K562 (cell line): ENCODE measurements at regions not wholly inside any gene's neighbourhood (a gene's known extent, or its start where the extent isn't known, plus 50 kb on each side); places are given as distances from the start of the nearest gene placed in this dataset.
A peak's percentile ranks its signal among the peaks of the same experiment; 100 is the strongest.

Experiments used
- CHD2 ChIP-seq: IDR thresholded peaks from 2 replicates; pipeline ENCODE4 v1.6.1; 2011; ENCODE audit warnings: low read depth, low read length
- DNMT1 ChIP-seq: fragments of 450-650 bp; IDR thresholded peaks from 2 replicates; pipeline ENCODE4 v1.6.1; 2016; ENCODE audit warnings: antibody characterized with exemption, mild to moderate bottlenecking
- E2F1 ChIP-seq: sonication (generic); formaldehyde crosslinking; IDR thresholded peaks from 2 replicates; pipeline ENCODE4 v1.8.1; 2023; ENCODE audit warnings: mild to moderate bottlenecking, missing genetic modification reagents, moderate library complexity
- HDAC3 ChIP-seq: fragments of 450-650 bp; IDR thresholded peaks from 2 replicates; pipeline ENCODE4 v1.6.1; 2018; ENCODE audit warnings: borderline replicate concordance, mild to moderate bottlenecking, moderate library complexity; ENCODE audit not compliant: partially characterized antibody
- HDAC8 ChIP-seq: fragments of 450-650 bp; IDR thresholded peaks from 2 replicates; pipeline ENCODE4 v1.6.1; 2016; ENCODE audit warnings: mild to moderate bottlenecking, missing genetic modification characterization, moderate library complexity, missing compliant biosample characterization
- HNRNPK ChIP-seq: fragments of 200-400 bp; formaldehyde crosslinking; IDR thresholded peaks from one replicate; pipeline ENCODE4 v1.6.1; 2018; ENCODE audit warnings: mild to moderate bottlenecking, low read depth, low read length; ENCODE audit not compliant: poor library complexity, severe bottlenecking
- HSF4 ChIP-seq: fragments of 250-450 bp; sonication (Bioruptor Pico); IDR thresholded peaks from 2 replicates; pipeline ENCODE4 v2.1.2; 2022; ENCODE audit warnings: mild to moderate bottlenecking, moderate library complexity, borderline replicate concordance
- KLF16 ChIP-seq: IDR thresholded peaks from 2 replicates; pipeline ENCODE4 v1.6.1; 2016; ENCODE audit warnings: antibody characterized with exemption
- MAX ChIP-seq: sonication (generic); formaldehyde crosslinking; IDR thresholded peaks from 2 replicates; pipeline ENCODE4 v1.9.0; 2022; ENCODE audit warnings: mild to moderate bottlenecking, missing genetic modification reagents
- MED1 ChIP-seq: sonication (generic); formaldehyde crosslinking; IDR thresholded peaks from 2 replicates; pipeline ENCODE4 v1.8.1; 2023; ENCODE audit warnings: missing genetic modification reagents, borderline replicate concordance
- MEF2A ChIP-seq: IDR thresholded peaks from 2 replicates; pipeline ENCODE4 v1.6.1; 2011; ENCODE audit warnings: low read depth, mild to moderate bottlenecking, low read length, moderate library complexity; ENCODE audit not compliant: control insufficient read depth
- MLLT1 ChIP-seq, 2 experiments: fragments of 450-650 bp; IDR thresholded peaks; 2 replicates each; pipeline ENCODE4 v1.6.1; 2016
- MYBL2 ChIP-seq, 2 experiments: fragments of 450-650 bp in 1 of 2; sonication (generic) in 1 of 2; formaldehyde crosslinking in 1 of 2; IDR thresholded peaks; 2 replicates each; pipeline versions ENCODE4 v1.6.1 to v1.8.1; 2017 to 2022; ENCODE audit warnings: borderline replicate concordance in 1 of 2, inconsistent platforms in 1 of 2, low read depth in 1 of 2, mild to moderate bottlenecking in 1 of 2, missing genetic modification reagents in 1 of 2, moderate library complexity in 1 of 2
- NFATC3 ChIP-seq: fragments of 450-650 bp; IDR thresholded peaks from 2 replicates; pipeline ENCODE4 v1.6.1; 2017; ENCODE audit warnings: mild to moderate bottlenecking
- NFE2 ChIP-seq: IDR thresholded peaks from 2 replicates; pipeline ENCODE4 v1.6.1; 2014; ENCODE audit warnings: antibody characterized with exemption, low read depth
- POLR2B ChIP-seq: fragments of 450-650 bp; IDR thresholded peaks from 2 replicates; pipeline ENCODE4 v1.6.1; 2018; ENCODE audit warnings: low read depth; ENCODE audit not compliant: partially characterized antibody
- SIN3B ChIP-seq: fragments of 450-650 bp; IDR thresholded peaks from 2 replicates; pipeline ENCODE4 v1.6.1; 2017; ENCODE audit warnings: low read depth, mild to moderate bottlenecking, moderate library complexity
- TEAD1 ChIP-seq, 2 experiments: fragments of 450-650 bp in 1 of 2; sonication (generic) in 1 of 2; formaldehyde crosslinking; IDR thresholded peaks; 2 replicates each; pipeline versions ENCODE4 v1.4.0 to v1.8.0; 2020 to 2022; ENCODE audit warnings: mild to moderate bottlenecking in 2 of 2, missing genetic modification reagents in 1 of 2
- ZBTB11 ChIP-seq, 3 experiments: fragments of 200-800 bp in 1 of 3; fragments of 250-450 bp in 1 of 3; fragments of 450-650 bp in 1 of 3; sonication (Bioruptor Pico) in 1 of 3; sonication (Bioruptor generic) in 1 of 3; formaldehyde crosslinking in 1 of 3; IDR thresholded peaks; 2 replicates each; pipeline versions ENCODE4 v1.6.1 to v1.8.0; 2016 to 2022; ENCODE audit warnings: mild to moderate bottlenecking in 2 of 3, missing genetic modification characterization in 2 of 3, missing compliant biosample characterization in 1 of 3, moderate library complexity in 1 of 3
- ZNF253 ChIP-seq: fragments of 250-450 bp; sonication (Bioruptor Pico); conservative IDR thresholded peaks from 2 replicates; pipeline ENCODE4 v1.6.1; 2021; ENCODE audit warnings: mild to moderate bottlenecking

- TF ChIP-seq NFE2 (peak; percentile 36), HDAC3 (peak; percentile 29), MEF2A (no peak), HDAC8 (tag) (peak; percentile 73; the same call in 1 of the 2 replicates), ZBTB11 (CRISPR knock-in tag; IDR thresholded peaks at IDR 0.05) (0 out of 6 replicates have a peak, but pooled peaks of 1 of the 3 experiments have one; percentile 19), HSF4 (CRISPR knock-in tag) (0 out of 2 replicates have a peak, but pooled peaks have one; percentile 8), CHD2 (no peak; the same call in 1 of the 2 replicates), MED1 (CRISPR knock-in tag) (peak; percentile 97; the same call in 1 of the 2 replicates), KLF16 (no peak), MLLT1 (IDR thresholded peaks at IDR 0.05) (peak; percentile 99), HNRNPK (no peak), E2F1 (CRISPR knock-in tag) (peak; percentile 90), POLR2B (peak; percentile 99), ZNF253 (no peak), MAX (CRISPR knock-in tag) (peak; percentile 62), DNMT1 (no peak), MYBL2 (IDR thresholded peaks at IDR 0.05; ENCODE audit: low read depth) (no peak), MYBL2 (CRISPR knock-in tag; IDR thresholded peaks at IDR 0.05; ENCODE audit: borderline replicate concordance) (no peak), NFATC3 (no peak), TEAD1 (CRISPR knock-in tag; IDR thresholded peaks at IDR 0.05) (peak in 1 of 2 experiments; percentile 90; a peak in 1 of 4 replicates), SIN3B (no peak; the same call in 1 of the 2 replicates)
Observed at GRCh38 chr6:27809939-27810767, 102.0 kb downstream of the OR2B2 start (continued).
